ENCODE measurements at regions not wholly inside any gene's neighbourhood (a gene's known extent, or its start where the extent isn't known, plus 50 kb on each side); places are given as distances from the start of the nearest gene placed in this dataset.

- DNase-seq (ENCODE audit: low read depth in 3 of 3, low spot score in 1 of 3), result no peak
Observed at GRCh38 chr3:176737480-176738110, 459.7 kb downstream of the TBL1XR1 start.

GRCh38 chr3:176734146-176734545, 463.1 kb downstream of the TBL1XR1 start:
- no peak for DNase-seq (ENCODE audit: low read depth in 3 of 3, low spot score in 1 of 3)

- DNase-seq (ENCODE audit: low read depth in 3 of 3, low spot score in 1 of 3), result no peak
Observed at GRCh38 chr3:176724394-176724759, 472.9 kb downstream of the TBL1XR1 start.

GRCh38 chr3:176723758-176724393, 473.4 kb downstream of the TBL1XR1 start:
- no peak for DNase-seq (ENCODE audit: low read depth in 3 of 3, low spot score in 1 of 3)

GRCh38 chr3:176714034-176714433, 483.2 kb downstream of the TBL1XR1 start:
- DNase-seq (ENCODE audit: low read depth in 3 of 3, low spot score in 1 of 3), result no peak

- DNase-seq (ENCODE audit: low read depth in 3 of 3, low spot score in 1 of 3), result no peak
Observed at GRCh38 chr3:176712191-176712590, 485.1 kb downstream of the TBL1XR1 start.

GRCh38 chr3:176699288-176699687, 498.0 kb downstream of the TBL1XR1 start:
- no peak for DNase-seq (ENCODE audit: low read depth in 3 of 3, low spot score in 1 of 3)

- no peak for DNase-seq (ENCODE audit: low read depth in 3 of 3, low spot score in 1 of 3)
Observed at GRCh38 chr3:176697284-176697889, 499.9 kb downstream of the TBL1XR1 start.

- no peak for DNase-seq (ENCODE audit: low read depth in 3 of 3, low spot score in 1 of 3)
Observed at GRCh38 chr3:176696816-176697215, 500.5 kb downstream of the TBL1XR1 start.

- DNase-seq (ENCODE audit: low read depth in 3 of 3, low spot score in 1 of 3), result no peak
Observed at GRCh38 chr3:176692966-176693785, 504.1 kb downstream of the TBL1XR1 start.

GRCh38 chr3:176692199-176692965, 504.9 kb downstream of the TBL1XR1 start:
- no peak for DNase-seq (ENCODE audit: low read depth in 3 of 3, low spot score in 1 of 3)

GRCh38 chr3:176690083-176690869, 507.0 kb downstream of the TBL1XR1 start:
- no peak for DNase-seq (ENCODE audit: low read depth in 3 of 3, low spot score in 1 of 3)

GRCh38 chr3:176687754-176688153, 509.5 kb downstream of the TBL1XR1 start:
- DNase-seq (ENCODE audit: low read depth in 3 of 3, low spot score in 1 of 3), result no peak

- DNase-seq (ENCODE audit: low read depth in 3 of 3, low spot score in 1 of 3), result no peak
Observed at GRCh38 chr3:176683382-176683781, 513.9 kb downstream of the TBL1XR1 start.

GRCh38 chr3:176663837-176664831, 533.1 kb downstream of the TBL1XR1 start:
- no peak for DNase-seq (ENCODE audit: low read depth in 3 of 3, low spot score in 1 of 3)

GRCh38 chr3:176663387-176663786, 533.9 kb downstream of the TBL1XR1 start:
- DNase-seq (ENCODE audit: low read depth in 3 of 3, low spot score in 1 of 3), result no peak

GRCh38 chr3:176661432-176661964, 535.8 kb downstream of the TBL1XR1 start:
- no peak for DNase-seq (ENCODE audit: low read depth in 3 of 3, low spot score in 1 of 3)

GRCh38 chr3:176655404-176656094, 541.7 kb downstream of the TBL1XR1 start:
- no peak for DNase-seq (ENCODE audit: low read depth in 3 of 3, low spot score in 1 of 3)

Measured in stimulated activated CD4-positive, alpha-beta T cell treated with anti-CD3 and anti-CD28 coated beads, TNF-alpha, amount 100 ng/mL, for 1 hour (primary cell).